Peyer's patch (tissue), 4 donors: ENCODE measurements at regions not wholly inside any gene's neighbourhood (a gene's known extent, or its start where the extent isn't known, plus 50 kb on each side); places are given as distances from the start of the nearest gene placed in this dataset.

Experiments
- DNase-seq, 3 donors: peaks; one replicate each; pipeline ENCODE4 v3.0.0-alpha.2; 2017 to 2019
- H3K27ac ChIP-seq, 4 donors: fragments of 200-600 bp; sonication (generic); one replicate each; pipeline ENCODE4 v1.5.1; 2016 to 2019
- H3K27me3 ChIP-seq, 2 donors: fragments of 200-600 bp; sonication (generic); one replicate each; pipeline ENCODE4 v1.5.1; 2019
- H3K36me3 ChIP-seq, 3 donors: fragments of 200-600 bp; sonication (generic); one replicate each; pipeline ENCODE4 v1.5.1; 2016 to 2019
- H3K4me1 ChIP-seq, 4 donors: fragments of 200-600 bp; sonication (generic); one replicate each; pipeline ENCODE4 v1.5.1; 2016 to 2019
- H3K4me3 ChIP-seq, 4 donors: fragments of 200-600 bp; sonication (generic); 1 replicate in 3 of 4; 2 replicates in 1 of 4; pipeline ENCODE4 v1.5.1; 2016 to 2019; ENCODE audit warnings: mild to moderate bottlenecking in 1 of 4
- H3K9me3 ChIP-seq, 4 donors: fragments of 200-600 bp; sonication (generic); one replicate each; pipeline ENCODE4 v1.5.1; 2016 to 2019; ENCODE audit warnings: mild to moderate bottlenecking in 1 of 4
- CTCF ChIP-seq, 6 experiments: fragments of 450-650 bp in 4 of 6; fragments of 200-600 bp in 2 of 6; sonication (generic) in 1 of 6; IDR thresholded peaks; one replicate each; pipeline ENCODE4 v1.5.1; 2017 to 2019; ENCODE audit warnings: antibody characterized with exemption in 6 of 6, mild to moderate bottlenecking in 3 of 6, moderate library complexity in 1 of 6
- POLR2A ChIP-seq, 2 donors: fragments of 450-650 bp; IDR thresholded peaks; one replicate each; pipeline ENCODE4 v1.5.1; 2017; ENCODE audit warnings: antibody characterized with exemption in 2 of 2, mild to moderate bottlenecking in 2 of 2, moderate library complexity in 2 of 2

DNA sequence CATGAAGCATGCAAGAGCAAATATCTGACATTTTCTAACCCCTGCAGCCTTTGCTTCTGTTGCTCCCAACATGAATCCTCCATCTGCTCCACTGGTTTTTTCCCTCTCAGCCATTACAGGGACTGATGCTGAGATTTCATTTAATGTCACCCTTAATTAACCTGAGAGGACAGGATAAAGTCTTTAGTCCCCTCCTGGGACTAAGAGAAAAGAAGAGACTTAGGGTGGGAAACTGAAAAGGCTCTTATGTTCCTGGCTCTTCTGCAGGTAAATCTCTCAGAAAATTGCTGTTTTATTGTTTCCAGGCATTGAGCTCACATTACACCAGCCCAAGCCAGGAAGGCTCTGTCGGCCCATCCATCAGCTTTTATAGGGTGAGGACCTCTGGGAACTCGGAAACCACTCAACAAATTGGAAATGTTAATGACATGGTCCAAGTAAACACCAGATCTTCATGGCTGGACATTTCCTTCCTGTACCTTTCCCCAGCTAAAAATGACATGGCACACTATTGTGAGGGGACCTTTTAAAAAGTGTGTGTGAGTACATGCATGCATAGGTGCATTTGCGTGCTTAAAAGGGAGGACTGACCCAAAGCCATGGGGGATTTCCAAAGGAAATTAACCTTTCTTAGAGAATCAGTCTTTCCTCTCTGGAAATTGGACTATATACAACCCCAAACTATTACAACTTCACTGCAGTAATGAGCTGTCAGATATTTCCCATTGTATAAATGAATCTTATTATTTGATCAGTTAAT, 408.1 kb upstream of the TMTC1 start:
- no peak overlapping the region for H3K27ac ChIP-seq
- H3K4me3 ChIP-seq = no peak overlapping the region
- no peaks in the 10 kb centered on the region for H3K9me3 ChIP-seq
- no peaks in the 10 kb centered on the region for H3K27me3 ChIP-seq
- DNase-seq = no peak
- no peak for TF ChIP-seq CTCF (IDR thresholded peaks at IDR 0.05)
- TF ChIP-seq POLR2A (IDR thresholded peaks at IDR 0.05) = no peak
- no peaks in the 10 kb centered on the region for H3K4me1 ChIP-seq
- H3K36me3 ChIP-seq = no peaks in the 10 kb centered on the region

DNA sequence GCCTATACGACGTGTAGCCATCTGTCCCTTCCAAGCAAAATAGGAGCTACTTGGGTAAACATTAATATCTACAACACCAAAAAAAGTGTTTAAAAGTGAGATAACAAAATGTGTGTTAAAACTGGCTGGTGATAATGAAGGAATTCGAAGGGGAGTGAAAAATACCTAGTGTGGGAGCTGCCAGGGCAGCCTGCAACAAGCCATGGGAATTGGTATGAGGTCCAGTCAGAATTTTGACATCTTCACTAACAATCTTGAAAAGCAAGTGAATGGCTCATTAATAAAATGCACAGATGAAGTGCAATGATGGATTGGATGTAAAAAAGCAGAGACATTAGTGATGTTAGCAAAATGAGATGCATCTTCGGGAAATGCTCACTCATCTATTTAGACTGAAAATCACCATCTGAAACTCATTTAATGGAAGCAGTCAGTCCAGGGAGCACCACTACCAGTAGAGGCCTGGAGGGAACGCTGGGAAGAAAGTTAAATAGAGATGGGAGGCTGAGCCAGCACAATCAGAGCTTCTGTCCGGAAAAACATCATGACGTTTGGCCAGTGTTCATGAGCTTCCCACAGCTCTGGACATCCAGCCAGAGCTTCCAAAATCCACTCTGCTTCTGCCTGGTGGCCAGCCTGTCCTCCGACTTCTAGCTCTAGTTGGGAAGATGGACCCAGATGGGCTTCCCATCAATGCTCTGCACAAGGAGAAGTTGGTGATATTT, 405.0 kb upstream of the TMTC1 start:
- H3K27ac ChIP-seq = no peak overlapping the region
- H3K9me3 ChIP-seq = no peaks in the 10 kb centered on the region
- no peaks in the 10 kb centered on the region for H3K27me3 ChIP-seq
- TF ChIP-seq POLR2A (IDR thresholded peaks at IDR 0.05) (no peak), CTCF (IDR thresholded peaks at IDR 0.05) (no peak)
- no peaks in the 10 kb centered on the region for H3K36me3 ChIP-seq
- DNase-seq = no peak
- no peak overlapping the region for H3K4me3 ChIP-seq
- no peaks in the 10 kb centered on the region for H3K4me1 ChIP-seq

- no peak for DNase-seq
- Histone ChIP-seq H3K9me3 (no peaks in the 10 kb centered on the region), H3K27me3 (no peaks in the 10 kb centered on the region), H3K4me3 (no peak overlapping the region), H3K4me1 (no peaks in the 10 kb centered on the region), H3K27ac (no peak overlapping the region), H3K36me3 (no peaks in the 10 kb centered on the region)
- no peak for TF ChIP-seq CTCF (IDR thresholded peaks at IDR 0.05)
- no peak for TF ChIP-seq POLR2A (IDR thresholded peaks at IDR 0.05)
Measured at GRCh38 chr12:30187426-30187825, 403.7 kb upstream of the TMTC1 start.

- DNase-seq = no peak
- no peaks in the 10 kb centered on the region for H3K36me3 ChIP-seq
- H3K27me3 ChIP-seq = no peaks in the 10 kb centered on the region
- no peak for TF ChIP-seq CTCF (IDR thresholded peaks at IDR 0.05)
- TF ChIP-seq POLR2A (IDR thresholded peaks at IDR 0.05) = no peak
- no peak overlapping the region for H3K4me3 ChIP-seq
- no peaks in the 10 kb centered on the region for H3K4me1 ChIP-seq
- H3K9me3 ChIP-seq = no peaks in the 10 kb centered on the region
- no peak overlapping the region for H3K27ac ChIP-seq
Measured at GRCh38 chr12:30181334-30181733, 397.6 kb upstream of the TMTC1 start.

DNA sequence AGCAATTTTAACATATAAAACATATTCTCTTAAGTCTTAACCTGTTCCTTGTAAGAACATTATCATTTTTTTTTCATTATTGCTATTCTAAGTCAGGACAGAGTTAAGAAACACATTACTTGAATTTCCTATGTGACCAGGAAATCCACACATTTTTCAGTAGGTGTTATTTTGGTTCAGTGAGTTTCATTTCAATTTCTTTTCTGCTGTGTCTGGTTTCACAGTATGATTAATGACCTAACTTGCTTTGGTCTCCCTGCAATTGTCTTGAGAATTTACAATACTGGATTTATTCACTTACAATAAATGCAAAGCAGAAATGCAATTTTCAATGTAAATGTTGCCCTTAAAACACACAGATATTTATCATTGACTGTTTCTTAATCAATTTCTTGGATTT, 396.9 kb upstream of the TMTC1 start:
- no peaks in the 10 kb centered on the region for H3K27me3 ChIP-seq

More for the DNA sequence above, 396.9 kb upstream of the TMTC1 start:
- DNase-seq = no peak
- TF ChIP-seq POLR2A (IDR thresholded peaks at IDR 0.05) (no peak), CTCF (IDR thresholded peaks at IDR 0.05) (no peak)
- Histone ChIP-seq H3K4me3 (no peak overlapping the region), H3K4me1 (no peaks in the 10 kb centered on the region), H3K36me3 (no peaks in the 10 kb centered on the region), H3K27ac (no peak overlapping the region), H3K9me3 (no peaks in the 10 kb centered on the region)
